ENCODE measurements at regions not wholly inside any gene's neighbourhood (a gene's known extent, or its start where the extent isn't known, plus 50 kb on each side); places are given as distances from the start of the nearest gene placed in this dataset.
"Not testable (repeated sequence)": the region's sequence is repeated elsewhere in the genome, so short reads cannot be mapped to it uniquely, and the experiment has no call there.

GRCh38 chr3:162628531-162628930, 1131.9 kb downstream of the OTOL1 start:
- Histone ChIP-seq H3K4me3 (ENCODE audit: low read length) (no peak overlapping the region), H3K27ac (ENCODE audit: low read length) (no peak overlapping the region), H3K9me3 (ENCODE audit: control insufficient read depth, low read depth, low read length) (no peaks in the 10 kb centered on the region), H3K27me3 (ENCODE audit: control insufficient read depth, insufficient read depth, low read length) (no peaks in the 10 kb centered on the region), H3K4me1 (ENCODE audit: control insufficient read depth, insufficient read depth, low read length) (no peaks in the 10 kb centered on the region), H3K36me3 (ENCODE audit: control insufficient read depth, insufficient read depth, low read length) (no peaks in the 10 kb centered on the region)
- WGBS (ENCODE audit: insufficient coverage, low lambda C conversion rate) = 92% methylated on average over 3 of the region's 3 CpGs
- DNase-seq = no peak

GRCh38 chr3:162629372-162629771, 1132.8 kb downstream of the OTOL1 start:
- Histone ChIP-seq H3K36me3 (ENCODE audit: control insufficient read depth, insufficient read depth, low read length) (no peaks in the 10 kb centered on the region), H3K4me3 (ENCODE audit: low read length) (no peak overlapping the region), H3K4me1 (ENCODE audit: control insufficient read depth, insufficient read depth, low read length) (no peaks in the 10 kb centered on the region), H3K27me3 (ENCODE audit: control insufficient read depth, insufficient read depth, low read length) (no peaks in the 10 kb centered on the region), H3K27ac (ENCODE audit: low read length) (no peak overlapping the region), H3K9me3 (ENCODE audit: control insufficient read depth, low read depth, low read length) (no peaks in the 10 kb centered on the region)
- DNase-seq = no peak

- H3K9me3 ChIP-seq (ENCODE audit: control insufficient read depth, low read depth, low read length) = no peaks in the 10 kb centered on the region
- H3K36me3 ChIP-seq (ENCODE audit: control insufficient read depth, insufficient read depth, low read length) = no peaks in the 10 kb centered on the region
- no peak overlapping the region for H3K4me3 ChIP-seq (ENCODE audit: low read length)
- DNase-seq = no peak
- H3K27ac ChIP-seq (ENCODE audit: low read length) = no peak overlapping the region
- H3K4me1 ChIP-seq (ENCODE audit: control insufficient read depth, insufficient read depth, low read length) = no peaks in the 10 kb centered on the region
- 100% methylated on average over 1 of the region's 2 CpGs for WGBS (ENCODE audit: insufficient coverage, low lambda C conversion rate)
- H3K27me3 ChIP-seq (ENCODE audit: control insufficient read depth, insufficient read depth, low read length) = no peaks in the 10 kb centered on the region
Observed at GRCh38 chr3:162632672-162633071, 1136.1 kb downstream of the OTOL1 start.

GRCh38 chr3:162640208-162640607, 1143.6 kb downstream of the OTOL1 start:
- H3K9me3 ChIP-seq (ENCODE audit: control insufficient read depth, low read depth, low read length); H3K27me3 ChIP-seq (ENCODE audit: control insufficient read depth, insufficient read depth, low read length); H3K36me3 ChIP-seq (ENCODE audit: control insufficient read depth, insufficient read depth, low read length); H3K27ac ChIP-seq (ENCODE audit: low read length); H3K4me3 ChIP-seq (ENCODE audit: low read length); H3K4me1 ChIP-seq (ENCODE audit: control insufficient read depth, insufficient read depth, low read length); DNase-seq: not testable (repeated sequence)
- no CpG with 5 or more reads among the region's 13 CpGs for WGBS (ENCODE audit: insufficient coverage, low lambda C conversion rate)

- no peak for DNase-seq
- Histone ChIP-seq H3K4me1 (ENCODE audit: control insufficient read depth, insufficient read depth, low read length) (no peaks in the 10 kb centered on the region), H3K27me3 (ENCODE audit: control insufficient read depth, insufficient read depth, low read length) (no peaks in the 10 kb centered on the region), H3K27ac (ENCODE audit: low read length) (no peak overlapping the region), H3K36me3 (ENCODE audit: control insufficient read depth, insufficient read depth, low read length) (no peaks in the 10 kb centered on the region), H3K4me3 (ENCODE audit: low read length) (no peak overlapping the region), H3K9me3 (ENCODE audit: control insufficient read depth, low read depth, low read length) (peaks cover 5% of the 10 kb centered on the region)
- 100% methylated on average over 1 of the region's 3 CpGs for WGBS (ENCODE audit: insufficient coverage, low lambda C conversion rate)
Observed at GRCh38 chr3:162641317-162641716, 1144.7 kb downstream of the OTOL1 start.

GRCh38 chr3:162641907-162642306, 1145.3 kb downstream of the OTOL1 start:
- Histone ChIP-seq H3K36me3 (ENCODE audit: control insufficient read depth, insufficient read depth, low read length) (no peaks in the 10 kb centered on the region), H3K27me3 (ENCODE audit: control insufficient read depth, insufficient read depth, low read length) (no peaks in the 10 kb centered on the region), H3K27ac (ENCODE audit: low read length) (no peak overlapping the region), H3K4me3 (ENCODE audit: low read length) (no peak overlapping the region), H3K4me1 (ENCODE audit: control insufficient read depth, insufficient read depth, low read length) (no peaks in the 10 kb centered on the region), H3K9me3 (ENCODE audit: control insufficient read depth, low read depth, low read length) (peaks cover 5% of the 10 kb centered on the region)
- no peak for DNase-seq
- WGBS (ENCODE audit: insufficient coverage, low lambda C conversion rate) = 100% methylated on average over 1 of the region's 2 CpGs

- Histone ChIP-seq H3K9me3 (ENCODE audit: control insufficient read depth, low read depth, low read length) (peaks cover 9% of the 10 kb centered on the region), H3K36me3 (ENCODE audit: control insufficient read depth, insufficient read depth, low read length) (no peaks in the 10 kb centered on the region), H3K27me3 (ENCODE audit: control insufficient read depth, insufficient read depth, low read length) (no peaks in the 10 kb centered on the region), H3K4me1 (ENCODE audit: control insufficient read depth, insufficient read depth, low read length) (no peaks in the 10 kb centered on the region), H3K27ac (ENCODE audit: low read length) (no peak overlapping the region), H3K4me3 (ENCODE audit: low read length) (no peak overlapping the region)
- WGBS (ENCODE audit: insufficient coverage, low lambda C conversion rate) = 42% methylated on average over 2 of the region's 2 CpGs
- DNase-seq = no peak
Observed at GRCh38 chr3:162643245-162643644, 1146.6 kb downstream of the OTOL1 start.

GRCh38 chr3:162647321-162647720, 1150.7 kb downstream of the OTOL1 start:
- WGBS (ENCODE audit: insufficient coverage, low lambda C conversion rate) = no CpG with 5 or more reads among the region's 2 CpGs
- no peaks in the 10 kb centered on the region for H3K4me1 ChIP-seq (ENCODE audit: control insufficient read depth, insufficient read depth, low read length)

GRCh38 chr3:162658003-162658402, 1161.4 kb downstream of the OTOL1 start:
- no peaks in the 10 kb centered on the region for H3K27me3 ChIP-seq (ENCODE audit: control insufficient read depth, insufficient read depth, low read length)
- H3K9me3 ChIP-seq (ENCODE audit: control insufficient read depth, low read depth, low read length) = no peaks in the 10 kb centered on the region
- no peak overlapping the region for H3K27ac ChIP-seq (ENCODE audit: low read length)
- 83% methylated on average over 1 of the region's 1 CpG for WGBS (ENCODE audit: insufficient coverage, low lambda C conversion rate)
- no peaks in the 10 kb centered on the region for H3K4me1 ChIP-seq (ENCODE audit: control insufficient read depth, insufficient read depth, low read length)
- no peaks in the 10 kb centered on the region for H3K36me3 ChIP-seq (ENCODE audit: control insufficient read depth, insufficient read depth, low read length)
- H3K4me3 ChIP-seq (ENCODE audit: low read length) = no peak overlapping the region
- peak in 1 of 2 donors; percentile 10 for DNase-seq

More at GRCh38 chr3:162647321-162647720, 1150.7 kb downstream of the OTOL1 start:
- no peak overlapping the region for H3K4me3 ChIP-seq (ENCODE audit: low read length)
- no peak overlapping the region for H3K27ac ChIP-seq (ENCODE audit: low read length)
- DNase-seq = no peak
- H3K27me3 ChIP-seq (ENCODE audit: control insufficient read depth, insufficient read depth, low read length) = no peaks in the 10 kb centered on the region
- H3K9me3 ChIP-seq (ENCODE audit: control insufficient read depth, low read depth, low read length) = peaks cover 4% of the 10 kb centered on the region
- H3K36me3 ChIP-seq (ENCODE audit: control insufficient read depth, insufficient read depth, low read length) = no peaks in the 10 kb centered on the region

- no peaks in the 10 kb centered on the region for H3K4me1 ChIP-seq (ENCODE audit: control insufficient read depth, insufficient read depth, low read length)
- no peak overlapping the region for H3K4me3 ChIP-seq (ENCODE audit: low read length)
- H3K27ac ChIP-seq (ENCODE audit: low read length) = no peak overlapping the region
- H3K36me3 ChIP-seq (ENCODE audit: control insufficient read depth, insufficient read depth, low read length) = no peaks in the 10 kb centered on the region
- DNase-seq = no peak
- WGBS (ENCODE audit: insufficient coverage, low lambda C conversion rate) = no CpG with 5 or more reads among the region's 1 CpG
- no peaks in the 10 kb centered on the region for H3K9me3 ChIP-seq (ENCODE audit: control insufficient read depth, low read depth, low read length)
- H3K27me3 ChIP-seq (ENCODE audit: control insufficient read depth, insufficient read depth, low read length) = no peaks in the 10 kb centered on the region
Observed at GRCh38 chr3:162665684-162666391, 1169.2 kb downstream of the OTOL1 start.

- Histone ChIP-seq H3K36me3 (ENCODE audit: control insufficient read depth, insufficient read depth, low read length) (no peaks in the 10 kb centered on the region), H3K9me3 (ENCODE audit: control insufficient read depth, low read depth, low read length) (no peaks in the 10 kb centered on the region), H3K27me3 (ENCODE audit: control insufficient read depth, insufficient read depth, low read length) (no peaks in the 10 kb centered on the region), H3K4me1 (ENCODE audit: control insufficient read depth, insufficient read depth, low read length) (no peaks in the 10 kb centered on the region), H3K27ac (ENCODE audit: low read length) (no peak overlapping the region), H3K4me3 (ENCODE audit: low read length) (no peak overlapping the region)
- DNase-seq = no peak
- WGBS (ENCODE audit: insufficient coverage, low lambda C conversion rate) = no CpG with 5 or more reads among the region's 10 CpGs
Observed at GRCh38 chr3:162666835-162667234, 1170.2 kb downstream of the OTOL1 start.
